Activated naive CD4-positive, alpha-beta T cell treated with anti-CD3 and anti-CD28 coated beads, Interleukin-2, amount 10 ng/mL, durations not matched to agents 7 days and 5 days (primary cell): ENCODE measurements at regions not wholly inside any gene's neighbourhood (a gene's known extent, or its start where the extent isn't known, plus 50 kb on each side); places are given as distances from the start of the nearest gene placed in this dataset.

Source experiments
- CTCF ChIA-PET: fragments of 350-600 bp; sonication (Branson Sonifier 250); formaldehyde crosslinking; loops from one replicate; lab custom pipeline; 2021; ENCODE audit warnings: antibody characterized with exemption; lab: Charles Lee
- DNase-seq: peaks from one replicate; pipeline ENCODE4 v3.0.0-alpha.2; 2020
- H3K27ac Mint-ChIP-seq: one replicate; pipeline ENCODE4 v1.8.0; 2021; ENCODE audit warnings: mild to moderate bottlenecking, moderate library complexity, mixed read lengths
- H3K27me3 Mint-ChIP-seq: one replicate; pipeline ENCODE4 v1.8.0; 2021; ENCODE audit warnings: mild to moderate bottlenecking, mixed read lengths
- H3K36me3 Mint-ChIP-seq: one replicate; pipeline ENCODE4 v1.8.0; 2021; ENCODE audit warnings: mixed read lengths
- H3K4me1 Mint-ChIP-seq: one replicate; pipeline ENCODE4 v1.8.0; 2021; ENCODE audit warnings: mixed read lengths
- H3K4me3 Mint-ChIP-seq: one replicate; pipeline ENCODE4 v1.8.0; 2021; ENCODE audit warnings: mild to moderate bottlenecking, moderate library complexity, mixed read lengths
- H3K9me3 Mint-ChIP-seq: one replicate; pipeline ENCODE4 v1.8.0; 2021; ENCODE audit warnings: mixed read lengths

DNA sequence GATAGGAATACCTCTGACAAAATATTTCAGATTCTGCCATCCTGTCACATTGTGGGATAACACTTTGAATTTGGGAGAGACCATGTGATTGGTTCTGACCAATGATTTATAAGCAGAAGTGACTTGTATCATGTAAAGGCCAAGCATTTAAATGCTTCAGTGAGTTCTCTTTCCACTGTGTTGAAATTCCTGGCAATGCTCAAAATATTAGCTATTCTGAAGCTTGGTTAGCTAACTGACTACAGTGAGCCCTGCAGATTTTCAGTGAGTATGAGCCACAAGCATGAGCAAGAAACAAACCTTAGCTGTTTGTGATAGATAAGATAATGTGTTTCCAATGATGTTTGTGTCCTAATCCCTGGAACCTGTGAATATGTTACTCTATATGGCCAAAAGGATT, 562.8 kb upstream of the AADAT start:
- Mint-ChIP-seq H3K4me3 (no peak overlapping the region), H3K4me1 (no peaks in the 10 kb centered on the region), H3K27ac (no peak overlapping the region), H3K36me3 (no peaks in the 10 kb centered on the region), H3K27me3 (no peaks in the 10 kb centered on the region), H3K9me3 (no peaks in the 10 kb centered on the region)
- no peak for DNase-seq
- CTCF ChIA-PET: no interaction called here

GRCh38 chr4:170651786-170652185, 562.0 kb upstream of the AADAT start:
- no peaks in the 10 kb centered on the region for H3K4me1 Mint-ChIP-seq
- no peak overlapping the region for H3K27ac Mint-ChIP-seq
- CTCF ChIA-PET: no interaction called here
- no peaks in the 10 kb centered on the region for H3K9me3 Mint-ChIP-seq
- H3K27me3 Mint-ChIP-seq: no peaks in the 10 kb centered on the region
- no peak for DNase-seq
- H3K4me3 Mint-ChIP-seq: no peak overlapping the region
- no peaks in the 10 kb centered on the region for H3K36me3 Mint-ChIP-seq

- Mint-ChIP-seq H3K4me1 (no peaks in the 10 kb centered on the region), H3K27me3 (no peaks in the 10 kb centered on the region), H3K27ac (no peak overlapping the region), H3K4me3 (no peak overlapping the region), H3K36me3 (no peaks in the 10 kb centered on the region), H3K9me3 (peaks cover 15% of the 10 kb centered on the region)
- CTCF ChIA-PET: no interaction called here
- DNase-seq: no peak
Measured at GRCh38 chr4:170627418-170627817, 537.7 kb upstream of the AADAT start.

GRCh38 chr4:170623899-170624298, 534.1 kb upstream of the AADAT start:
- H3K4me1 Mint-ChIP-seq: no peaks in the 10 kb centered on the region
- peaks cover 3% of the 10 kb centered on the region for H3K9me3 Mint-ChIP-seq
- H3K4me3 Mint-ChIP-seq: no peak overlapping the region
- DNase-seq: no peak
- H3K36me3 Mint-ChIP-seq: no peaks in the 10 kb centered on the region
- H3K27me3 Mint-ChIP-seq: no peaks in the 10 kb centered on the region
- CTCF ChIA-PET: no interaction called here
- H3K27ac Mint-ChIP-seq: no peak overlapping the region

- Mint-ChIP-seq H3K4me3 (no peak overlapping the region), H3K9me3 (peaks cover 10% of the 10 kb centered on the region), H3K27ac (no peak overlapping the region), H3K27me3 (no peaks in the 10 kb centered on the region), H3K36me3 (no peaks in the 10 kb centered on the region), H3K4me1 (no peaks in the 10 kb centered on the region)
- CTCF ChIA-PET: no interaction called here
- DNase-seq: no peak
Measured at GRCh38 chr4:170610434-170610833, 520.7 kb upstream of the AADAT start.

DNA sequence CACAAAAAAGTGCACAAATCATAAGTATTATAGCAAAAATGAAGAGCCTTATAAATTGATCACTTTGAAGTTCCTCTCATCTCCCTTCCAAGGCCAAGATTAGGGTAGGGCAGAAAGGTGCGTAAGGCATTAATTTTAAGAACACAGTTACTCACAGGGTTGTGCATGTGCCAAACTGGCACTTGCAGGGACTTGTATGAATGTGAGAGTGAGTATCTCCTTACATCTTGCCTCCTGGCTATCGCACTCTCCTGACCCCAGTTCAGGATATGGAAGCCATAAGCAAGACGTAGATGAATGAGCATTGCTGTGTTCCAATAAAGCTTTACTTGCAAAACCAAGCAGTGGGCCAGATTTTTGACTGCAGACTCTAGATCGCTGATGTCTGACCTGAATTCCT, 510.1 kb upstream of the AADAT start:
- no peaks in the 10 kb centered on the region for H3K27me3 Mint-ChIP-seq
- CTCF ChIA-PET: no interaction called here
- H3K27ac Mint-ChIP-seq: no peak overlapping the region
- no peaks in the 10 kb centered on the region for H3K4me1 Mint-ChIP-seq
- no peak for DNase-seq
- no peak overlapping the region for H3K4me3 Mint-ChIP-seq
- H3K36me3 Mint-ChIP-seq: no peaks in the 10 kb centered on the region
- H3K9me3 Mint-ChIP-seq: peaks cover 6% of the 10 kb centered on the region

DNA sequence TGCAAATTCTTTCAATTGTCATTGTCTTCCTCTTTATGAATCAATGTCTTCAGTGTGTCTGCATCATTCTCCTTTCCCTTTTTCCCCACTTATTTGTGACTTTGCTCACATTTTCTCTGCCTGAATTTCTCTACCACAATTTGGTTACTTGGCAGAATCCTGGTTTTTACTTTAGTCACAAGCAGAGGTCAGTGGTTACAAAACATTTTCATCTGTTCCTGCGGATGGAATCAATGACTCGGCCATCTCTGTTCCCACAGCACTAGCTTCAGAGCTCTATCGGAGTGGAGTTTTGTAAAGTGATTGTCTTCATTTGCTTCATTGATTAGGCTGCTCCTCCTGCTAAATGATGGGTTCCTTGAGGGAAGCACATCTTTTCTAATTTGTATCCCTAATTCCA, 501.3 kb upstream of the AADAT start:
- Mint-ChIP-seq H3K9me3 (peaks cover 4% of the 10 kb centered on the region), H3K4me1 (no peaks in the 10 kb centered on the region), H3K27me3 (no peaks in the 10 kb centered on the region), H3K4me3 (no peak overlapping the region), H3K27ac (no peak overlapping the region), H3K36me3 (no peaks in the 10 kb centered on the region)
- CTCF ChIA-PET: no interaction called here
- DNase-seq: no peak

GRCh38 chr4:170589597-170590191, 499.9 kb upstream of the AADAT start:
- DNase-seq: no peak
- CTCF ChIA-PET: no interaction called here

DNA sequence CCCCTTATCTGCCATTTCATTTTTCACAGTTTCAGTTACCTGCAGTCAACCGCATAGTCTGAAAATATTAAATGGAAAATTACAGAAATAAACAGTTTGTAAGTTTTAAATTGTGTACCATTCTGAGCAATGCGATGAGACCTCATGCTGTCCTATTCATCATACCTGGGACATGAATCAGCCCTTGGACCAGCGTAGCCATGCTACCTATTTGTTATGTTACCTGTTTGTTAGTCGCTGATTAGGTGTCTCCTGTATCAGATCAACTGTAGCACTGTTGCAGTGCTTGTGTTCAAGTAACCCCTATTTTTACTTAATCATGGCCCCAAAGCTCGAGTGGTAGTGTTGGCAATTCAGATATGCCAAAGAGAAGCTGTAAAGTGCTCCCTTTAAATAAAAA, 492.2 kb upstream of the AADAT start:
- Mint-ChIP-seq H3K27ac (no peak overlapping the region), H3K27me3 (no peaks in the 10 kb centered on the region), H3K36me3 (no peaks in the 10 kb centered on the region), H3K4me1 (no peaks in the 10 kb centered on the region), H3K4me3 (no peak overlapping the region), H3K9me3 (peaks cover 4% of the 10 kb centered on the region)
- CTCF ChIA-PET: no interaction called here
- DNase-seq: no peak

More at GRCh38 chr4:170589597-170590191, 499.9 kb upstream of the AADAT start:
- H3K27ac Mint-ChIP-seq: no peak overlapping the region
- no peaks in the 10 kb centered on the region for H3K27me3 Mint-ChIP-seq
- no peaks in the 10 kb centered on the region for H3K36me3 Mint-ChIP-seq
- H3K9me3 Mint-ChIP-seq: peaks cover 4% of the 10 kb centered on the region
- H3K4me1 Mint-ChIP-seq: no peaks in the 10 kb centered on the region
- no peak overlapping the region for H3K4me3 Mint-ChIP-seq

DNA sequence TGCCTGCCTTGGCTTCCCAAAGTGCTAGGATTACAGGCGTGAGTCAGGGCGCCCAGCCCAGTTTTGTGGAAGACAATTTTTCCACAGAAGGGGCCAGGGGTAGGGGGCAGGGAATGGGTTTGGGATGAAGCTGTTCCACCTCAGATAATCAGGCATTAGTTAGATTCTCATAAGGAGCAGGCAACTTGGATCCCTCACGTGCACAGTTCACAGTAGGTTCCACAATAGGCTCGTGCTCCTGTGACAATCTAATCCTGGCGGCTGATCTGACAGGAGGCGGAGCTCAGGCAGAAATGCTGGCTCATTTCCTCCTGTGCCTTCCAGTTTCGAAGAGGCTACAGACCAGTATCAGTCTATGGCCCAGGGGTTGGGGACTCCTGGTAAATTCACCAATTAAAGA, 491.6 kb upstream of the AADAT start:
- no peaks in the 10 kb centered on the region for H3K36me3 Mint-ChIP-seq
- DNase-seq: no peak
- peaks cover 4% of the 10 kb centered on the region for H3K9me3 Mint-ChIP-seq
- CTCF ChIA-PET: no interaction called here
- no peak overlapping the region for H3K4me3 Mint-ChIP-seq
- H3K4me1 Mint-ChIP-seq: no peaks in the 10 kb centered on the region
- no peaks in the 10 kb centered on the region for H3K27me3 Mint-ChIP-seq
- H3K27ac Mint-ChIP-seq: no peak overlapping the region

- H3K36me3 Mint-ChIP-seq: no peaks in the 10 kb centered on the region
Measured at GRCh38 chr4:170580651-170581050, 490.9 kb upstream of the AADAT start.

GRCh38 chr4:170538821-170539473, 449.2 kb upstream of the AADAT start:
- Mint-ChIP-seq H3K27me3 (no peaks in the 10 kb centered on the region), H3K27ac (no peak overlapping the region), H3K4me3 (no peak overlapping the region), H3K4me1 (no peaks in the 10 kb centered on the region), H3K9me3 (peaks cover 19% of the 10 kb centered on the region), H3K36me3 (no peaks in the 10 kb centered on the region)
- DNase-seq: no peak
- CTCF ChIA-PET: no interaction called here

More at GRCh38 chr4:170580651-170581050, 490.9 kb upstream of the AADAT start:
- Mint-ChIP-seq H3K27ac (no peak overlapping the region), H3K4me3 (no peak overlapping the region), H3K9me3 (peaks cover 4% of the 10 kb centered on the region), H3K27me3 (no peaks in the 10 kb centered on the region), H3K4me1 (no peaks in the 10 kb centered on the region)
- CTCF ChIA-PET: no interaction called here
- no peak for DNase-seq

DNA sequence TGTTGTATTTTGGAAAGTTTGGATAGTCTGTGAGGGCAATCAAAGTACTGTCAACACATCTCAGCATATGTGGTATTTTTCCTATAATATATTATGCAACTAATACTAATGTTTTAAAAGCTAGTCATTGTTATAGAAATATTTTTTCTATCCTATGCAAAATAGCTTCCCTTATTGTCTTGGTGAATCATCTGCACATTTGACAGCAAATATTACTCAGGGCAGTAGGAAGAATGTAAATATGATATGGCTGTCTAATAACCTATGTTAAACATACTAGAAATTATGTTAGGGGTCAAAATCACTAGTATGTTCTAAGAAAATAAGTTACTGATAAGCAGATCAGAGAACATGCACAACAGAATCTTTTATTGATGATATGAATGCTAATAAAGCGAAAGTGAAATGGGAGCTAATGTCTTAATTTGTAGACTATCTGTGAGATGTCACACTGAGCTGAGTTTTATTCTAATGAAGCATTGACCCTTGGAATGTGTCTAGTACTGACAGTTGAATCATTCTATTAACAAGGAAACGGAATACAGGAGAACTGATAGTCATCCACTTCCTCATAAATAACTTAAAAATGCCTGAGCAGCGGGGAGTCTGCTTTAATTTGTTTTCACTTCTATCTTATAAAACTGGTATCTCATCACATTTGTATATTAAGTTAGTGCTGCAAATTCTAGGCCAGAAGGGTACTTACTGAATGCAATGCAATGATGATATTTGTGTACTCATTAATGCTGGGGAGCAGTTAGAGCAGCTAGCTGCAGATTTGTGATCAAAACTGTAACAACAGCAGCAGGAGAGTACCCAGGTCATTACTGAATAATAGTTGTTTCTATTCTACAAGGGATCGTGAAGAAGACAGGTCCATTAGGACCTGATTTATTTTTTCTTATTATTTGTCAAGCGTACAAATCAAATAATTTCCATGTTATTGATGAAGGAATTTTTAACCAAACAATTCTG, 440.3 kb upstream of the AADAT start:
- H3K4me3 Mint-ChIP-seq: no peak overlapping the region
- DNase-seq: no peak
- H3K4me1 Mint-ChIP-seq: no peaks in the 10 kb centered on the region
- H3K36me3 Mint-ChIP-seq: no peaks in the 10 kb centered on the region
- CTCF ChIA-PET: no interaction called here
- H3K27me3 Mint-ChIP-seq: no peaks in the 10 kb centered on the region
- H3K9me3 Mint-ChIP-seq: peaks cover under 1% of the 10 kb centered on the region
- H3K27ac Mint-ChIP-seq: no peak overlapping the region

GRCh38 chr4:170526471-170526870, 436.7 kb upstream of the AADAT start:
- no peak overlapping the region for H3K4me3 Mint-ChIP-seq
- no peaks in the 10 kb centered on the region for H3K4me1 Mint-ChIP-seq
- no peak overlapping the region for H3K27ac Mint-ChIP-seq
- peaks cover 1% of the 10 kb centered on the region for H3K9me3 Mint-ChIP-seq
- no peaks in the 10 kb centered on the region for H3K36me3 Mint-ChIP-seq
- no peaks in the 10 kb centered on the region for H3K27me3 Mint-ChIP-seq
- no peak for DNase-seq
- CTCF ChIA-PET: no interaction called here
